NCI-H526 (cell line): ENCODE measurements at regions not wholly inside any gene's neighbourhood (a gene's known extent, or its start where the extent isn't known, plus 50 kb on each side); places are given as distances from the start of the nearest gene placed in this dataset.

Source experiments
- DNase-seq, 2 experiments: peaks; one replicate each; lab custom pipeline; 2025; lab: John Stamatoyannopoulos, UW

- no peak for DNase-seq
Measured at GRCh38 chr17:13931111-13931526, 138.2 kb upstream of the COX10 start.

GRCh38 chr17:13931800-13932460, 137.4 kb upstream of the COX10 start:
- DNase-seq = peak in 1 of 2 experiments; percentile 2

- no peak for DNase-seq
Measured at GRCh38 chr17:13933441-13934276, 135.6 kb upstream of the COX10 start.

- no peak for DNase-seq
Measured at GRCh38 chr17:13939222-13939621, 130.1 kb upstream of the COX10 start.

- DNase-seq = peak; percentile 28 to 45
Measured at GRCh38 chr17:13940858-13941665, 128.2 kb upstream of the COX10 start.

GRCh38 chr17:13941781-13942180, 127.5 kb upstream of the COX10 start:
- no peak for DNase-seq

- no peak for DNase-seq
Measured at GRCh38 chr17:13943909-13944308, 125.4 kb upstream of the COX10 start.

- DNase-seq = no peak
Measured at GRCh38 chr17:13947499-13947898, 121.8 kb upstream of the COX10 start.

GRCh38 chr17:13952009-13952750, 117.1 kb upstream of the COX10 start:
- DNase-seq = no peak

- DNase-seq = no peak
Measured at GRCh38 chr17:13953841-13954240, 115.5 kb upstream of the COX10 start.

- DNase-seq = no peak
Measured at GRCh38 chr17:13957636-13958035, 111.7 kb upstream of the COX10 start.

GRCh38 chr17:13958773-13959172, 110.5 kb upstream of the COX10 start:
- no peak for DNase-seq

- no peak for DNase-seq
Measured at GRCh38 chr17:13961265-13961664, 108.0 kb upstream of the COX10 start.

GRCh38 chr17:13962716-13963240, 106.5 kb upstream of the COX10 start:
- no peak for DNase-seq

- DNase-seq = no peak
Measured at GRCh38 chr17:13967416-13967815, 101.9 kb upstream of the COX10 start.

- no peak for DNase-seq
Measured at GRCh38 chr17:13970531-13970930, 98.8 kb upstream of the COX10 start.

GRCh38 chr17:13973960-13974651, 95.2 kb upstream of the COX10 start:
- no peak for DNase-seq

GRCh38 chr17:13977837-13978236, 91.5 kb upstream of the COX10 start:
- DNase-seq = no peak

- no peak for DNase-seq
Measured at GRCh38 chr17:13978478-13978877, 90.8 kb upstream of the COX10 start.

- no peak for DNase-seq
Measured at GRCh38 chr17:13981881-13982280, 87.4 kb upstream of the COX10 start.

- no peak for DNase-seq
Measured at GRCh38 chr17:13984956-13985355, 84.3 kb upstream of the COX10 start.
